ENCODE measurements at regions not wholly inside any gene's neighbourhood (a gene's known extent, or its start where the extent isn't known, plus 50 kb on each side); places are given as distances from the start of the nearest gene placed in this dataset.

DNA sequence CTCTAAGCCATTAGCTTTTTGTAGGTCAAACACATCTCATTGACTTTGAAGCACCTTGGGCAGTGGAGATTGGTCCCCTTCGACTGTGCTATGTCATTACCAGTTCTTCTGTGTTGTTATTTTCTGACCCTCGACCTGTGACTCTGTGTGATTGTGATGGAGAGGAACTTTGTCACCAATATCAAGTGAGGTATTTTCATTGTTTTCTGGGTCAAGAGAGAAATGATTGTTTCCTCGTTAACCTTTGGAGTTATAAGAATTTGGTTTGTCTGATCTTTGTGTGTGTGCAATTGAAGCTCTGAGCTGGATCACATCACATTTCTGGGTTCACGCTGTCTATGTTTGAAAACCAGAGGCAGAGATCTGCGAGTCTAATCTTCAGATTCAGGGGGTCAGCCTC is 432.2 kb upstream of the KLF6 start:
- TF ChIP-seq, protein P1, sequence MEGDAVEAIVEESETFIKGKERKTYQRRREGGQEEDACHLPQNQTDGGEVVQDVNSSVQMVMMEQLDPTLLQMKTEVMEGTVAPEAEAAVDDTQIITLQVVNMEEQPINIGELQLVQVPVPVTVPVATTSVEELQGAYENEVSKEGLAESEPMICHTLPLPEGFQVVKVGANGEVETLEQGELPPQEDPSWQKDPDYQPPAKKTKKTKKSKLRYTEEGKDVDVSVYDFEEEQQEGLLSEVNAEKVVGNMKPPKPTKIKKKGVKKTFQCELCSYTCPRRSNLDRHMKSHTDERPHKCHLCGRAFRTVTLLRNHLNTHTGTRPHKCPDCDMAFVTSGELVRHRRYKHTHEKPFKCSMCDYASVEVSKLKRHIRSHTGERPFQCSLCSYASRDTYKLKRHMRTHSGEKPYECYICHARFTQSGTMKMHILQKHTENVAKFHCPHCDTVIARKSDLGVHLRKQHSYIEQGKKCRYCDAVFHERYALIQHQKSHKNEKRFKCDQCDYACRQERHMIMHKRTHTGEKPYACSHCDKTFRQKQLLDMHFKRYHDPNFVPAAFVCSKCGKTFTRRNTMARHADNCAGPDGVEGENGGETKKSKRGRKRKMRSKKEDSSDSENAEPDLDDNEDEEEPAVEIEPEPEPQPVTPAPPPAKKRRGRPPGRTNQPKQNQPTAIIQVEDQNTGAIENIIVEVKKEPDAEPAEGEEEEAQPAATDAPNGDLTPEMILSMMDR (IDR thresholded peaks at IDR 0.05): no peak
- TF ChIP-seq REST (IDR thresholded peaks at IDR 0.05; ENCODE audit: insufficient read depth in 1 of 2, low read depth in 2 of 2, low read length in 1 of 2) (no peak), POLR2AphosphoS5 (IDR thresholded peaks at IDR 0.05; ENCODE audit: low read depth, low read length) (no peak)

Measured in Panc1 (cell line).